Astrocyte (in vitro differentiated cells and primary cell): ENCODE measurements at regions not wholly inside any gene's neighbourhood (a gene's known extent, or its start where the extent isn't known, plus 50 kb on each side); places are given as distances from the start of the nearest gene placed in this dataset.
"Not testable (repeated sequence)": the region's sequence is repeated elsewhere in the genome, so short reads cannot be mapped to it uniquely, and the experiment has no call there.

Experiments used
- EZH2 ChIP-seq: IDR thresholded peaks from 2 replicates; pipeline ENCODE4 v1.6.1; 2012; ENCODE audit warnings: mild to moderate bottlenecking, low read length, inconsistent platforms; ENCODE audit not compliant: insufficient read depth
- TF ChIP-seq, protein P1 (sequence below): IDR thresholded peaks from 2 replicates; pipeline ENCODE4 v1.5.1; 2011; ENCODE audit warnings: low read depth, mild to moderate bottlenecking, inconsistent platforms, low read length, moderate library complexity; ENCODE audit not compliant: insufficient read depth

DNA sequence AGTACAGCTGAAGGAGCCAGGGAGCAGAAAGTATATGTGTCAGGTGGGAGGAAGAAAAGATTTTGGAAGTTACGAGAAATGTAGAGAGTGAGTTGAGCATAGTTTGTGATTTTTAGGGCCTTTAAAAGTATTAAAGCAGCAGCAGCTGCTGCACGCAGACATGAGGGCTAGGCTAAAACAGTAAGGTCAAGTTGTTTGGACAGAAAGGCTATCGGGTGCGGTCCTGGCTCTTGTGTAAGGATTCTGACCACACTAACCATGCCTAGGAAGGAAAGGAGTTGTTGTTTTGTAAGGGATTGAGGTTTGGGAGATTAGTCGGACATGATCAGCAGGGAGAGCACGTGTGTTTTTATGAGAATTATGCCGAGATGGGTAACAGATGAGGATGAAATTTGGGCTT lies 991.6 kb upstream of the WWC1 start:
- TF ChIP-seq, protein P1, sequence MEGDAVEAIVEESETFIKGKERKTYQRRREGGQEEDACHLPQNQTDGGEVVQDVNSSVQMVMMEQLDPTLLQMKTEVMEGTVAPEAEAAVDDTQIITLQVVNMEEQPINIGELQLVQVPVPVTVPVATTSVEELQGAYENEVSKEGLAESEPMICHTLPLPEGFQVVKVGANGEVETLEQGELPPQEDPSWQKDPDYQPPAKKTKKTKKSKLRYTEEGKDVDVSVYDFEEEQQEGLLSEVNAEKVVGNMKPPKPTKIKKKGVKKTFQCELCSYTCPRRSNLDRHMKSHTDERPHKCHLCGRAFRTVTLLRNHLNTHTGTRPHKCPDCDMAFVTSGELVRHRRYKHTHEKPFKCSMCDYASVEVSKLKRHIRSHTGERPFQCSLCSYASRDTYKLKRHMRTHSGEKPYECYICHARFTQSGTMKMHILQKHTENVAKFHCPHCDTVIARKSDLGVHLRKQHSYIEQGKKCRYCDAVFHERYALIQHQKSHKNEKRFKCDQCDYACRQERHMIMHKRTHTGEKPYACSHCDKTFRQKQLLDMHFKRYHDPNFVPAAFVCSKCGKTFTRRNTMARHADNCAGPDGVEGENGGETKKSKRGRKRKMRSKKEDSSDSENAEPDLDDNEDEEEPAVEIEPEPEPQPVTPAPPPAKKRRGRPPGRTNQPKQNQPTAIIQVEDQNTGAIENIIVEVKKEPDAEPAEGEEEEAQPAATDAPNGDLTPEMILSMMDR: not testable (repeated sequence)
- TF ChIP-seq EZH2: not testable (repeated sequence)
